ENCODE measurements at regions not wholly inside any gene's neighbourhood (a gene's known extent, or its start where the extent isn't known, plus 50 kb on each side); places are given as distances from the start of the nearest gene placed in this dataset.
"Not testable (repeated sequence)": the region's sequence is repeated elsewhere in the genome, so short reads cannot be mapped to it uniquely, and the experiment has no call there.

DNA sequence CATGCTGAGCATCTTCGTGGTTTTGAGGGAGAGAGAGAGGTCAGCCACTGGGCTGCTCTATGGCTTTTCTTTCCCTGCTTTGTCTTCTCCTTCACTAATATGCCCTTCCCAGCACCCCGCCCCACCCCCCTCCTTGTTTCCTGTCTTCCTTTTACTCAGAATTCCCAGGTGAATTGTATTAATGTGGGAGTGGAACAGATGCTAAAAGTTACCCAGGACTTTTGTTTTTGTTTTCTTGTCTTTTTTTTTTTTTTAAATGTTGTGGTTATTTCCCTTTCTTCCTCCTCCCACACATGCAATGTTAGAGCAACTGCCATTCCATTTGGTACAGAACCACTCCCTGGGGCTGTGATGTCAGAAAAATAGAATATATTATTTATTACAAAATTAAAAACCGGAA lies 442.7 kb upstream of the CD180 start:
- no peak for DNase-seq (ENCODE audit: low read depth)

- DNase-seq (ENCODE audit: low read depth) = no peak
Observed at GRCh38 chr5:67636850-67637524, 440.4 kb upstream of the CD180 start.

DNA sequence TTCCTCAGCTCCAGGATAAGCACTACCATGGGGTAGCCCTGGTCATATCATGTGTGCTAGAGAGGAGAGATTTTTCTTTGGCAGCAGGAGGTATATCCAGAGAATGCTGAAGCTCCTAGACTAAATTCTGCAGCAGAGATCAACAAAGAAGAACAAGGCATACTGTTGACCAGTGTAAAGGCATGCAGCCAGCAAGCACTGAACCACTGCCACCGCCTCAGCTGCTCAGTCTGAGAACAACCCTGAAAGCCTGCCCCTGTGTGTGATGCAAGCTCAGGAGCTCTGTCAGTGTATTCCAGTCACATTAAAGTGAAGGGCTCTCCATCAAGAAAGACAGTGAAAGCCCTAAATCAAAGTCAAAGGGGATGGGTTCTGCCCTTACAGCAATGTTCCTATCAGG lies 439.5 kb upstream of the CD180 start:
- DNase-seq (ENCODE audit: low read depth) = no peak

DNA sequence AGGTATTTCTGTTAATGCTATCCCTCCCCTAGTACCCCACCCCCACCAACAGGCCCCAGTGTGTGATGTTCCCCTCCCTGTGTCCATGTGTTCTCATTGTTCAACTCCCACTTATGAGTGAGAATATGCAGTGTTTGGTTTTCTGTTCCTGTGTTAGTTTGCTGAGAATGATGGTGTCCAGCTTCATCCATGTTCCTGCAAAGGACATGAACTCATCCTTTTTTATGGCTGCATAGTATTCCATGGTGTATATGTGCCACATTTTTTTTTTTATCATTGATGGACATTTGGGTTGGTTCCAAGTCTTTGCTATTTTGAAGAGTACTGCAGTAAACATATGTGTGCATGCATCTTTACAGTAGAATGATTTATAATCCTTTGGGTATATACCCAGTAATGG lies 430.5 kb upstream of the CD180 start:
- not testable (repeated sequence) for DNase-seq (ENCODE audit: low read depth)

GRCh38 chr5:67623078-67623477 lies 426.5 kb upstream of the CD180 start:
- DNase-seq (ENCODE audit: low read depth) = no peak

DNA sequence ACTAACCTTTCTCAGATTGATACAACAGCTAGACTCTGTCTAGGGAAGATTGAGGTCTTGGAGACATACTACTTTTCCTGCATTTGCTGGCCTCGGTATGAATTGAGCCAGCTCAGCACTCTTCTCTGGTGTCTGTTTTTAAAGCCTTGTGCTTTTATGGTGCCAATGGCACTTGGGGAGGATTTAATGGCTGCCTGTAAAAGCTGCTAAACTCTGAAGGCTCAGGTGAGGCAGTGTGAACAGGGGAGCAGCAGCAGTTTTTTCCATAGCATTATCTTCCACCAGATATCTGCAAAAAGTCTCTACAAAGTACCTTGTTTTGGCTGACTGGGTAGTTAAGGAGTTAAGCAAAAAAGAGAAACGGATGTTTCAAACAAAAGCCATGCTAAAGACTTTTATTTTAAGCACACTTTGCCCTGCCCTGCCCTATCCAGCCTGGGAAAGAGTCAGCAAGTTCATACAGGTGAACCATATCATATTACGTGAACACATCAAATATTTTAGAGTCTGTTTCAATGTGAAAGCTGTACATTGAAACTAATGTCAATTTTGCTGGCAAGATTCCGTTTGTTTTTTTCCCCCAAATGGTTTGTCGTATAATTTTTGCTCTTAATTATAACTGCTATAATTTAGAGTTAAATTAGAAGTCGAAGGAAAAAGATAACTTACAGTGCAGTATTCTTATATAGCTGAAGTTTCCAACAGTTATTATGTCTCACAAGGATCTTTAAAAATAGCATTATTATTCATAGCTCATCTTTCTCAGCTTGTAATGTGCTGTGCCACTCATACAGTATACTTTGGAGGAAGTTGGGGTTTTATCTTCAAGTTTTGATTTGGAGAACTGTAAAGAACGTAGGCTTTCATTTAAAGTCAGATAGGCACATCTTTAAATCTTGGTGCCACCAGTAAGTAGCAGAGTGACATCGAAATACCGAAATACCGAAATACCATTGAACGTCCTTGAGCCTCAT lies 424.1 kb upstream of the CD180 start:
- no peak for DNase-seq (ENCODE audit: low read depth)

DNA sequence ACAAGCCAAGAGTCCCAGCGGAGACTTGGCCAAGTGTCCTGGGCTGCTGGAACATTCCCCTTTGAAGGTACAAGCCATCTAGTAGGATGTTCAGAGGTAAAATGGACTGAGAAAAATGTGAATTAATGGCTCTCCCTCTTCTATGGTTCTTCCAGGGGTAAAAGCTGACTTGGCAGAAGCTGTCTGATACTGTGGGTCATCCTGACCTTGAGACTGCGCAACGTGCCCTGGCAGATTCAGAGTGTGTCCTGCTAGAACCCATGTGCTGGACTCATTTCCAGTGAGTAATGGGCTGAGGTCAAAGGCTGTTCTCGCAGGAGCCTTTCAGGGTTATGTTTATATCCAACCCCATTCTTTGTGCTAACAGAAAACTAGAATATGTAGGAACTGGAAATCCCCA lies 423.0 kb upstream of the CD180 start:
- DNase-seq (ENCODE audit: low read depth) = no peak

DNA sequence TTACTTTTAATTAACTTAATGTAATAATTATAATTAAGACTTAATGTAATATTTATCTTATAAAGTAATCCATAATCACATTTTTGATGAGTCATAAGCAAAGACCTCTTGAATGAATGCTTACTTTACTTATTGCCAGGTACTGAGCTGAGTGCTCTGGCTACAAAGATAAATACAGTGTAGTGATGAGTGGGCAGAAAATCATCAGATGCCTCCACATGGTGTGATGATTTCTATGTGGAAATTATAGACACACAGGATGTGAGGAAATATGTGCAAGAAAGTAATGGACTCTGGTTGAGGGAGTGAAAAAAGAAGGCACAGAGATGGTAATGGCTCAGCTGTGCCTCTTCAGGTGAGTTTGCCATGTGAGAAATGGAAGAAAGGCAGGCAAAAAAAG lies 422.6 kb upstream of the CD180 start:
- no peak for DNase-seq (ENCODE audit: low read depth)

DNA sequence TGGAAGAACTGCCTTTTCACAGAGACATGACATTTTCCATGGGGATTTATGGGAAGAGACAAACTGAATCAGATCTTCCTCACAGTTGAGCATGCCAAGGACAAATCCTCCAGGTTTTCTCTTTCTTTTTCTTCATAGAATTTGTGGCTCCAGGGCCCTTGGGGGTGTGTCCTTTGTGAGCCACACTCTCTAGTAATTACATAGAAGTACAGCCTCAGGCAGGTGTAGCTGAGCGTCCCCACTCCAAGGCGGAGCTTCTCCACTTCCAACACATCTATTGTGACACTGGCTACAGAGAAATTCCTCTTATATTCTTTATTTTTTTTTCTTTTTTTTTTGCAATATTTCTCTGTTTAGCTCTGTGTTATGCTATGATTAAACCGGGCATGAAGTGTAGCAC lies 420.5 kb upstream of the CD180 start:
- DNase-seq (ENCODE audit: low read depth) = no peak

GRCh38 chr5:67612961-67613360 lies 416.4 kb upstream of the CD180 start:
- no peak for DNase-seq (ENCODE audit: low read depth)

DNA sequence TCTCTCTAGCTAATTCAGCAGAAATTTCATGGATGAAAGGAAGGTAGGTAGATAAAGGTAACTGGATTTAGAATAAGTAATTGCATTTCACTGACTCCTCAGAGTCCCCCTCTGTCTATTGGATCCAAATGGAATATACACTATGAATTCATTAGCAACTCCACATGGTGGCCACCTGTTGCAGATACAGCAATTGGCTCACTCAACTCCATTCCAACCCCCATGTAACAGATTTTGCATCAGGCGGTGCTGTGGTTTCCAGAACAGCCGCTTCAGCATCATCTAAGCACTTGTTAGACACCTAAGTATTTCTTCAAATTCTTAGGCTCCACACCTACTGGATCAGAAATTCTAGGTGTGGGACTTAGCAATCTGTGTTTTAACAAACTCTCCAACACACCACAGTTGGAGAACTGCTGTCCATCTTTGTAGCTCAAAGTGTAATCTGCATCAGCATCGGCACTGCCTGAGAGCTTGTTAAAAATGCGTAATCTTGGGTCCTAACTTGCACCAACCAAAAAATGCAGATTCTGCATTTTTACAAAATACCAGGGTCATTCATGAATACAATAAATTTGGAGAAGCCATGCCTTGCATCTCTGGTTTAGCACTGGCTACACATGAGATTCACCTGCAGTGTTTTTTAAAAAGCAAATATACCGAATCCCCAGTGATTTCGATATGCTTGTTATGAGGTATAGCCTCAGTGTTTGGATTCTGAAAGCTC lies 413.8 kb upstream of the CD180 start:
- no peak for DNase-seq (ENCODE audit: low read depth)

DNA sequence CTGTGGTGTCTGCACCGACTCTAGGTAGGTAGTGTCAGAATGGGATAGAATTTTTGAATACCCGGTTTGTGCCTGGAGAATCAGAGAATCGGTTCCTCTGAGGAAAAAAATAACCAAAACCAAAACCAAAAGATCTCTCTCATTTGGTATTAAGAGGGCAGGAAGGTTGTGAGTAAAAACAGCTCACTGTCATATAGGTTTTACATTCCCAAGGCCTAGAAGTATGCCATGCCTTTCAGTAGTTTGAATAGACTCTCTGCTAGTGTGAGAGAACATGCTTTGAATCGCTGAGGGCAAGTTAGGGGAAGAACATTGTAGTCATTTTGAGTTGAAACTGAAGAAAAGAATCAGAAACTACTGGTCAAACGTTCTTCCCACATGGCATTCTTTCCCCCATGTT lies 411.4 kb upstream of the CD180 start:
- no peak for DNase-seq (ENCODE audit: low read depth)

GRCh38 chr5:67606586-67606947 lies 410.0 kb upstream of the CD180 start:
- DNase-seq (ENCODE audit: low read depth) = no peak

GRCh38 chr5:67605730-67606585 lies 409.4 kb upstream of the CD180 start:
- no peak for DNase-seq (ENCODE audit: low read depth)

DNA sequence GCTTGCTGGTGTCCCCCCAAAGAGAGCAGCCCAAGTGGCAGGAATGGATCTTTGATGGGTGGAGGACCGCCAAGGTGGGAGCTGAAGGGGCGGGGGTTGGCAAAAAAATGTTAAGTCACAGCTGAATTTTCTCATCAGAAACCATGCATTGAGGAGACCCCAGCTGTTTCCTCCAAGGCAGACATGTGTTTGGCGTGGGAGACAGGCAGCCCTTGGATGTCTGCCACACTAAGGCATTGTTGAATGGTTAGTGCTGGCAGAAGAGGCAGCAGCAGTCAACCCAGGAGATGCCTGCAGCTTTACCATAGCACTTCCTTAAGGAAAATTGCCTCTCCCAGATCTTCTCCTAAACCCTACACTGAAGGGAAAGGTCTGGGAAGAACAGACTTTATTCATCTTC lies 394.9 kb upstream of the CD180 start:
- DNase-seq (ENCODE audit: low read depth) = no peak

GRCh38 chr5:67588389-67588788 lies 391.8 kb upstream of the CD180 start:
- DNase-seq (ENCODE audit: low read depth) = no peak

- peak; percentile 48 for DNase-seq (ENCODE audit: low read depth)
Observed at GRCh38 chr5:67581203-67581602, 384.6 kb upstream of the CD180 start.

DNA sequence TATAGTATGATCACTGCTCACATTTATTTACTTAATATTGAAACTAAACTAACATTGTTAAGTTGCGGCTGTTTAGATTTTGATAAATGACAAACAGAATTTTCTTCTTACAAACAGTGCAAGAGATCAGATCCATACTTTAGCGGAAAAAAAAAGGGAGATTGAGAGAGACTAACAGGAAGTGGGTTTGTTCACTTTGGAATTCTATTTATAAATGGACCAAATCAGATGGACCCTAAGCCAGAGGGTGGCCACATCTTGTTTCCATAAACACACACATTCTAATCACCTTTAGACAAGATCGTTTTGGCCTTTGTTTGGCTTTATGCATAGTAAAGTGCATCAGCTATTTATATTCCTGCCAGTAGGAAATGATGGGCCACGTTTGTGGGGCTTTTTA lies 381.4 kb upstream of the CD180 start:
- no peak for DNase-seq (ENCODE audit: low read depth)

DNA sequence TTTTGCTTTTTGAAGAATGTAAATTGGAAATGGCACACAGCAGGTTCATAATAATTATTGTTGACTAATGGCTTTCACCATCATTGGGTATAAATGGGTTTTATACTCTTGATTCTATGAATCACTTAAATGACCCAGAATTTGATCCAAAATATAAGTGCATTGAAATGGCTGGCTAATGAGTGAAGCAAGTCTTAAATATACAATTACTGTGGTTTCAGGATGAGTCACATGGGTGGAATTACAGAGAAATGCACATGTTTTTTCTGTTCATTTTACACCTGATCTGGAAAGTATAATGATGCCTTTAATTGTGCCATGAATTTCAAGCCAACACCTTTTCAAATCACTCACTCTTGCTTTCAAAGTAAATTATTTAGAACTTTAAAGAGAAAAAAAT lies 380.8 kb upstream of the CD180 start:
- peak; percentile 56 for DNase-seq (ENCODE audit: low read depth)

DNA sequence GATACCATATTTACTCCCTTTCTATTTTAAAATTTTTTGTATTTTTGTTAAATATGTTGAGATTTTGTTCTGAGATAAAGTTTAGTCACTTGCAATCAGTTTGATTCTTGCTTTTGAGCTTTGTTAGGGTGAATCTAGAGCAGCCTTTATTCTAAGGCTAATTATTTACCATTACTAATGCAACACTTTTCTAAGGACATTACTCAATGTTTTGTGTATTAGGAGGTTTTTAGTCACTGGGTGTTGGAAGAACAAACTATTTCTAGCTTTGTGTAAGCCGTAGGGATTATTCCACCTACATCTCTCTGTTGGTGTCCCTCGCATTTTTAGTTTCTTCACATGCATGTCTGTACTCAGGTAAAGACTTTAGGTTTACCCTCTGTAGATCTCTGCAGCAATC lies 379.5 kb upstream of the CD180 start:
- no peak for DNase-seq (ENCODE audit: low read depth)

- DNase-seq (ENCODE audit: low read depth) = no peak
Observed at GRCh38 chr5:67575087-67575486, 378.5 kb upstream of the CD180 start.
